SK-N-SH treated with all-trans-retinoic acid at 6 μM for 48 hours (cell line): ENCODE measurements at regions not wholly inside any gene's neighbourhood (a gene's known extent, or its start where the extent isn't known, plus 50 kb on each side); places are given as distances from the start of the nearest gene placed in this dataset.

Source experiments
- BACH2 ChIP-seq: fragments of 250-450 bp; sonication (Bioruptor Pico); IDR thresholded peaks from 2 replicates; pipeline ENCODE4 v1.9.0; 2021; ENCODE audit warnings: mild to moderate bottlenecking, borderline replicate concordance
- ISL1 ChIP-seq: fragments of 250-450 bp; sonication (Bioruptor Pico); IDR thresholded peaks from 2 replicates; pipeline ENCODE4 v2.1.2; 2022; ENCODE audit warnings: mild to moderate bottlenecking, moderate library complexity
- OSR1 ChIP-seq: fragments of 250-450 bp; sonication (Bioruptor Pico); IDR thresholded peaks from 2 replicates; pipeline ENCODE4 v1.8.0; 2022; ENCODE audit warnings: moderate library complexity, mild to moderate bottlenecking, inconsistent platforms
- SNAI2 ChIP-seq: fragments of 250-450 bp; sonication (Bioruptor Pico); IDR thresholded peaks from 2 replicates; pipeline ENCODE4 v1.5.0; 2020; ENCODE audit warnings: mild to moderate bottlenecking, moderate library complexity
- ZFP30 ChIP-seq: fragments of 450-650 bp; formaldehyde crosslinking; IDR thresholded peaks from 2 replicates; pipeline ENCODE4 v1.5.0; 2022; ENCODE audit warnings: mild to moderate bottlenecking, moderate library complexity
- ZNF565 ChIP-seq: fragments of 450-650 bp; formaldehyde crosslinking; conservative IDR thresholded peaks from 2 replicates; pipeline ENCODE4 v1.5.0; 2020; ENCODE audit warnings: low read depth, mild to moderate bottlenecking, moderate library complexity

DNA sequence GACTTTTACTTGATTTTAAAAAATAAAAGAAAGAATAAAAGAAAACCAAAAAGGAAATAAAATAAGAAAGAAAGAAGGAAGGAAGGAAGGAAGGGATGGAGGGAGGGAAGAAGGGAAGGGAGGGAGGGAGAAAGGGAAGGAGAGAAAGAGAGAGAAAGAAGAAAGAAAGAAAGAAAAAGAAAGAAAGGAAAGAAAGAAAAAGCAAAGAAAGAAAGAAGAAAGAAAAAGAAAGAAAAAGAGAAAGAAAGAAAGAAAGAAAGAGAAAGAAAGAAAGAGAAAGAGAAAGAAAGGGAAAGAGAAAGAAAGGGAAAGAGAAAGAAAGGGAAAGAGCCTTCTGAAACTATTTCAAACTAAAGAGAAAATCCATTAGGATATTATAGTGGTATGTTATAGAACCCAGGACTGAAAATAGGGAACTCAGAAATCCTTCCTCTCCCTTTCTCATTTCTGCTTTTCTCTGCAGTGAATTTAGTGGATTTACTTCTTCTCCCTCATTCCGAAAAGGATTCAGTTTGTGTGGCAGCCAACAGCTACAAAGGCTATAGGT lies 414.7 kb upstream of the CCNG1 start:
- no peak for TF ChIP-seq ISL1 (CRISPR knock-in tag)
- no peak for TF ChIP-seq ZNF565 (CRISPR knock-in tag)
- no peak for TF ChIP-seq ZFP30
- TF ChIP-seq SNAI2, result no peak
- no peak for TF ChIP-seq OSR1 (CRISPR knock-in tag)
- no peak for TF ChIP-seq BACH2 (CRISPR knock-in tag)
